ENCODE measurements at regions not wholly inside any gene's neighbourhood (a gene's known extent, or its start where the extent isn't known, plus 50 kb on each side); places are given as distances from the start of the nearest gene placed in this dataset.

- no peak for DNase-seq
These were observed 63.0 kb downstream of the INSIG1 start for GRCh38 chr7:155360495-155361345.

GRCh38 chr7:155361346-155361680 is 63.6 kb downstream of the INSIG1 start:
- DNase-seq: no peak

- DNase-seq: no peak
These were observed 64.3 kb downstream of the INSIG1 start for GRCh38 chr7:155361947-155362346.

- DNase-seq: no peak
These were observed 64.9 kb downstream of the INSIG1 start for GRCh38 chr7:155362380-155363145.

GRCh38 chr7:155363146-155363539 is 65.5 kb downstream of the INSIG1 start:
- no peak for DNase-seq

- no peak for DNase-seq
These were observed 66.3 kb downstream of the INSIG1 start for GRCh38 chr7:155363852-155364600.

GRCh38 chr7:155365146-155365874 is 67.6 kb downstream of the INSIG1 start:
- no peak for DNase-seq

- DNase-seq: no peak
These were observed 71.4 kb downstream of the INSIG1 start for GRCh38 chr7:155368894-155369600.

- DNase-seq: no peak
These were observed 72.1 kb downstream of the INSIG1 start for GRCh38 chr7:155369766-155370165.

- no peak for DNase-seq
These were observed 73.7 kb downstream of the INSIG1 start for GRCh38 chr7:155371331-155371883.

- no peak for DNase-seq
These were observed 74.5 kb downstream of the INSIG1 start for GRCh38 chr7:155371884-155372781.

GRCh38 chr7:155372782-155373358 is 75.2 kb downstream of the INSIG1 start:
- DNase-seq: no peak

- no peak for DNase-seq
These were observed 75.9 kb downstream of the INSIG1 start for GRCh38 chr7:155373359-155374273.

GRCh38 chr7:155374276-155375252 is 76.9 kb downstream of the INSIG1 start:
- DNase-seq: no peak

GRCh38 chr7:155375337-155376277 is 77.9 kb downstream of the INSIG1 start:
- no peak for DNase-seq

- DNase-seq: no peak
These were observed 79.6 kb downstream of the INSIG1 start for GRCh38 chr7:155377071-155377837.
